Cardiac fibroblast (primary cell): ENCODE measurements at regions not wholly inside any gene's neighbourhood (a gene's known extent, or its start where the extent isn't known, plus 50 kb on each side); places are given as distances from the start of the nearest gene placed in this dataset.
A peak's percentile ranks its signal among the peaks of the same experiment; 100 is the strongest.

Experiments
- DNase-seq, 2 donors: peaks; one replicate each; pipeline versions ENCODE4 v3.0.0 to v3.0.0-alpha.2; 2010; ENCODE audit warnings: low read depth in 2 of 2
- H3K4me3 ChIP-seq, 2 donors: replicated peaks in 1 of 2; 1 replicate in 1 of 2; 2 replicates in 1 of 2; pipeline ENCODE4 v1.5.1; 2011; ENCODE audit warnings: low read depth in 2 of 2, low read length in 2 of 2, mild to moderate bottlenecking in 2 of 2, moderate library complexity in 1 of 2
- CTCF ChIP-seq: IDR thresholded peaks from one replicate; pipeline ENCODE4 v1.5.1; 2011; ENCODE audit warnings: low read depth, mild to moderate bottlenecking, low read length, inconsistent platforms

DNA sequence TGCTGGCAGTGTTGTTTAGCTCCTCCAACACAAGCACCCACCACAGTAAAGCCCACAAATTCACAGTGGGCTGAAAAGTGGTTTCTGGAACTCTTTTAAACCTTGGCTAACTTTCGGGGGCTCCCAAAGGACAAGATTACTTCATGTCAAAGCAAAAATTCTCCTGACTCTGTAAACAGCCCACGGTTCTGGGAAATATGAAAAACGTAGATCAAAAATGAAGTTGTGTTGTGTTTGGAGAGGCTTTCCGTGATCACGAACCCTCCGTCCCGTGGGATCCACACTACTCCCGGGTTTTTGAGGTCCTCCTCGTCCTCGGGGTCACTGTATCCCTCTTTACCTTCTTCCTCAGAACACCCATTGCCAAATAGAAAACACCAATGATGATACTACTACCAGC lies 159.0 kb upstream of the RUNX1 start:
- H3K4me3 ChIP-seq, result no peak overlapping the region
- TF ChIP-seq CTCF, result no peak

GRCh38 chr21:35207322-35207721 lies 158.2 kb upstream of the RUNX1 start:
- no peak overlapping the region for H3K4me3 ChIP-seq
- DNase-seq, result no peak
- no peak for TF ChIP-seq CTCF

More for the DNA sequence above, 159.0 kb upstream of the RUNX1 start:
- DNase-seq, result no peak

DNA sequence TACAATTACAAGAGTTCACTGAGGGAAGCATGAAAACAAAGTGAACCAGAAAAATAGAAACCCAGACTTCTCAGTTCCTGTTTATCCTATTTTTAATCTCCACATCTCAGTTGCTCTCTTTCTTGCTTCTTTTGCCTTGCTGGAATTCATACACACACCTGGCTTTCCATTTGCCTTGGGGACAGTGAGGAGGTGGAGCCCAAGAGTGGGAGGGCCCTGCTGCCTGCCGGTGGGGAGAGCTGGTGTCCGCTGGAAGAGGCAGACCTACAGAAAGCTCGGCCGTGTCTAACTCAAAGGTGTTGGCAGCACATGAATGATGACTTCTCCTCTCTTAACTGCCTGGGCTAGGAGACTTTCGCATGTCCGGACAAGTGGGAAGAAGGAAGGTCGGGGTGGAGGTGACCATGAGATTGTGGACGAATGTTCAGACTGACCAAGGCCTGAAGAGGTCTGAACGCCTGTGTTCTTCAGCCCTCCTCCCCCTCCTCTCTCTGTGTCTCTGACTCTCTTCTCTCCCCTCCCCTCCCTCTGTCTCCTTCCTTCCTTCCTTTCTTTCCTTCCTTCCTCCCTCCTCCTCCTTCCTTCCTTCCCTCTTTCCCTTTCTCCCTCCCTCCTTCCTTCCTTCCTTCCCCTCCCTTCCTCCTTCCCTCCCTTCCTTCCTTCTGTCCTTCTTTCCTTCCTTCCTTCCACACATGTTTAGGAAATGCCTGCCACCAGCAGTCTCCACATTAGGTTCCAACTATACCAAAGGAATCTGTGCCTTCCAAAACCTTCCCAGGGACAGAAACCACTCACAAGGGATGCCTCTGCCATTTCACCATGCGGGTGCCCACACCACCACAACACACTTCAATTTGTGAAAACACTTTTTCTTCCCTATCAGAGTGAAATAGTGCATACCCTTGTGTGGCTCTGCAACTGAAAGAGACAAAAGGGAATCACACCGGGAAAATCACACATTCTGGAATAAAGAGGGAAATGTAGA lies 157.3 kb upstream of the RUNX1 start:
- no peak for DNase-seq
- H3K4me3 ChIP-seq, result no peak overlapping the region
- TF ChIP-seq CTCF, result no peak

DNA sequence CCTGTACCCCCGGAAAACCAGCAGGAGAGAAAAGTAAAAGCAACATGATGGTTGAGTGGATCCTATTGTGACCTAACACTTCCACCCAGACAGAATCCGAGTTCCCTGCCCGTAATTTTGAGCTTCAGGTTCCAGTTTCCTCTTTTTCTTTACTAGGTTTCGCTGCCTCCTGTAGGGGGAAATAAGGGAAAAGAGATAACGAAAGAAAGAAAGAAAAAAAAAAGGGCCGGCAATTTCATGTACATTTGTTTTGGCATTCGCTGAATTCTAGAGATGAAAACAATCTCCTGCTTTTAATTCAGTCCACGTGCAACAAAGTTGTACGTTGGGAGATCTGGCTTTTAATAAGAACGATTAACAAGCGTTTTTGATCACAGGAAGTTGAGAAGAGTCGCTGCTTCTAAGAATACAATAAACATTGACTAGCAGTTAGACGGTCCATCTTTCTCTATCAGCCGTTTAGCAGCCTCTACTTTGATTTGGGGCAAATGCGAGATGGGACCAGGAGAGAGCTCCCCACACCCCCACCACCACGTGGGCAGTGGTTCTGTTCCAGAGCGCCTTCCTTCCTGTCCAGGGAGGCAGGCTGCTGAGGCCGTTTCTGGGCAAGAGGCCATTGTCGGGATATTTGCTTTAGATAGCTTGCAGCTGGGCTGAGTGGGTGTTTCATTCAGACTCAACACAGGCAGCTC lies 155.9 kb upstream of the RUNX1 start:
- peak overlapping the region in 1 of 2 donors; percentile 2 for H3K4me3 ChIP-seq
- peak; percentile 92 to 98 for DNase-seq

GRCh38 chr21:35204125-35204524 lies 155.0 kb upstream of the RUNX1 start:
- DNase-seq, result peak; percentile 43 to 78
- no peak overlapping the region for H3K4me3 ChIP-seq
- no peak for TF ChIP-seq CTCF

More for the DNA sequence above, 155.9 kb upstream of the RUNX1 start:
- TF ChIP-seq CTCF, result peak; percentile 25

DNA sequence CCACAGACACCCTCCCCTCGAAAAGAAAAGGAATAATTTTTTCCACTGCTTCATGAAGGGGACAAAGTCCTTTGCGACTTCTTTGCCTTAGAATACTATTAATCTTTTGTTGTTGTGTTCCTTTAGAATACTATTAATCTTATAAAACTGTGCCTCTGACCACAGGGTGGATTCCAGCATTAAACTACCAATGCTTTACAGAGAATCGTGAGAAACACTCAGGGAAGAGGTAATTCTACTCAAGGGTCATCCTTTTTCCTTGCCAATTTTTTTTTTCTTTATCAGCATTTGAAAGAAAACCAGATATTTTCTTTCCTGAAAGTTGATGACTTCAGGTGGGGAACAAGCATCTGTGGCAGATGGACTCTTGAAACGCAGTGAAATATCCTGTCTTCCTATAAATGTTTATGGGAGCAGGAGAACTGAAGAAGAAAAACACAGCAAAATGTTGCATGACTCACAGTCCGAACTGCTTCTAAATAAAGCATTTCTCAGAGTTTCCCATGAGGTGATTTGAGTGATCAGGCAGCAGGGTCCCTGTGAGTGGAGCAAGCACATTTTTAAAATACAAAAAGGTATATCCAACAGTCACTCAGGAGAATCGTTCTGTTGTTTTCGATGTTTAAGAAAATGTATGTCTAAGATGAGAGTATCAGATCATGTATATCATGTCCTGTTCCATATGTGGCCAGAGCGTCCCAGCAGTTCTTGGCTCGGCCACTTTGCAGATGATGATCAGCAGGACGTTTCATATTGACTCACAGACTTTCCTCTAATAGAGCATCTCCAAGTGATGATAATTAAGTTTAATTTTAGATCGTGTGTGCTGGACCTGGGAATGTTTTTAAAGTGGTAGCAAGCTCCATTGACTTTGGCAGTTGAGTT lies 154.2 kb upstream of the RUNX1 start:
- peak; percentile 75 to 94 for DNase-seq
- TF ChIP-seq CTCF, result no peak
- no peak overlapping the region for H3K4me3 ChIP-seq
